HS-5 (cell line): ENCODE measurements at regions not wholly inside any gene's neighbourhood (a gene's known extent, or its start where the extent isn't known, plus 50 kb on each side); places are given as distances from the start of the nearest gene placed in this dataset.
"Not testable (repeated sequence)": the region's sequence is repeated elsewhere in the genome, so short reads cannot be mapped to it uniquely, and the experiment has no call there.

ENCODE experiments used
- DNase-seq: peaks from one replicate; pipeline ENCODE4 v3.0.0-alpha.2; 2012; ENCODE audit warnings: low read depth

DNA sequence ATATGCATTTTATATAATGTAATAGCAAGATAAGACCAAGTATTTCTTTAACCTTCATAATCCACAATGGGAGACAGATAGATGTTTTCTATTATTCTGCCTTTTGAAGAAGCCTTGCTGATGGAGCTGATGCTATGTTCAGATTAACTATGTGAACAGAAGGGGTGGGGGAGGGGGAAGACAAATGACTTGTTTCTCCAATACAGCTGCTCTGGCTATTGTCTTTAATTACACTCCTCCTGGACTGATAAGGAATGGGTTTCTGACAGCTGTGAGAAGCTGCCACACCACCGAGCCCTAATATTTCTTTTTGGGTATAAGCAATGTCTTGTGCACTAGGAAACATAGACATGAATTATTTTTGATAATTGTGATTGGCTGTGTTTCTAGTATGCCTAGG is 62.0 kb downstream of the CAVIN4 start:
- DNase-seq: no peak

DNA sequence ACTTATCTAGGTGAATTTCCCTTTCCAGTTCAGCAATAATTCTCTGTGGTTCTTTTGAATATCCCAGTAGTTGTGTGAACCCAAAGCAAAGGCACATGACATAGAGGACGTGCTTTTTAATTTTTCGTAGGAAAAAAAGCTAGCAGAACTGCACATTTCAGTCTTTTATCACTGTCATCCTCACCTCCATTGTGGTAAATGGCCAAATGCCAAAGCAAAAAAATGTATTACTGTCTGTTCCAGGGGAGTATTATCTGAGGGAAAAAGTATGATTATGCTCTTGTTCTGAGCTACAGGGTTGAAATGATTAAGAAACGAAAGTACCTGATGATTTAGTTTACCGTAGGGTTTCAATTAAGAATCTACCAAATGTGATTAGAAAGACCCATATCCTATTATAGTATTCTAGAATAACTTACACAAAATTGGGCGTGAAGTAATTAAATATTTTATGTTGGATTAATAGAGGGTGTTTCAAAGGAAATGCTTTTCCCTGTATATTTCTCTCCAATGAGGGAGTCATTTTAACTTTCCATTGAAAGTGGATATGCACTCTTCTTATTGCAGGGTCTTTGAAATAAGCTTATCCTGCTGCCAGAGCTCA is 62.7 kb downstream of the CAVIN4 start:
- DNase-seq: no peak

DNA sequence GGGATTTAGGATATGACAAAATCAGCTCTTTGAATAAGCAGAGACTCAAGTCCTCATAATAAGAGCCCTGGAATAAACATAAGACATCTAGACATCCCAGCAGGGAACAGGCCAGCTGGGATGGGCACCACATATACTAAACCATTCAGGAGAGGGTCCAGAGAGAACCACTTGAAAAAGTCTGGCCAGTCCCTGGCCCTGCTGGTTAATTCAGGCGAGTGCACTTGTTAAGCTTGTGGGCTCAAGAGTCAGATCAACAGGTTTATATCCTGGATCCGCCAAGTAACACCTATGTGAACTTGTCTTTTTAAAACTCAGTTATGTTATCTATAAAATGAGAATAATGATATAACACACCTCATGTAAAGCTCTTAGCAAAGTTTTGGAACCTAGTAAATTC is 63.3 kb downstream of the CAVIN4 start:
- DNase-seq: no peak

DNA sequence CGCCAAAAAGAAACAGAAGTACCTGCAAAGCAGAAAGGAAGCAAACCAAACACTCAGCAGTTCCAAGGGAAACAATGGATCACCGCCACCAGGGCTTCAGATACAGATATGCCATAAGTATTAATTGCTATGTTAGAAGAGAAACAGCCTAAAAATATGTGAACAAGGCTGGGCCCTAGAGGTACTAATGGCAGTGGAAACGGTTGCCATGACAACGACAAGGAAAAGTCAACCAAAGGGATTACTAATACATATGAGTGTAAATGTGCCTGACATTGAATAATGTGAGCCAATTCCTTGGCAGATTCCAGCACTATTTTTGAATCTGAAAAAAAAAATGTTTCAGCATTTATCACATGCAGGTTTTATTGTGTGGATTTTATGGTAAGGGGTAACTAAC is 75.0 kb downstream of the CAVIN4 start:
- DNase-seq: no peak

DNA sequence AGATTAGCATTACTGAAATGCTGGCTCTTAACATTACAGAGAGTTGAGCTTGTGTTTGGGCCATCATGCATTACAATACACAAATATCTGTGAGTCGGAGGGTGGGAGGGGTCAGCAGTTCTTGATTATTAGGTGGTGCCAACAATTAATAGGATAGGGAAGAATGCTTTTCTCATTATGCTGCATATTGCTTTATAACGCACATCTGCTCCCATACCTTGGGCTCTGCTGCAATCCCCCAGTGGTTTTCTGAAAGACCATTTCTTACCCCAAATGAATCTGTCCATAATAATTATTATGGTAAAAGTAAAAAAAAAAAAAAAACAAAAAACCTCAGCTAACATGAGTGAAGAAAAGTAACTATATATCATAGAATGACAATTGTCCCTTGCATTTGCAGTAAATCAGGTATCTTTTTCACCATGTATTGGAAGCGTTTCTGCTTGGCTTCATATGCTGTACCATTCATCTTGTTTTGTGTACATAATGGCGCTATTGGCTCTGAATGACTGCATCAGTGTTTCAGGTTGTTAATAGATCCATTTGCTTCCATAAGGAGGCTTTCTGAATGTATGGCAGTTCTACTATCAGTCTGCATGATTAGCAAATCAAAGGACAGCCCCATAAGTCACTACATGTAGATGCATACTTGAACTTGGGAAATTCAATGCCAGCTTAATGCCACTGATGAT is 75.9 kb downstream of the CAVIN4 start:
- DNase-seq: no peak

DNA sequence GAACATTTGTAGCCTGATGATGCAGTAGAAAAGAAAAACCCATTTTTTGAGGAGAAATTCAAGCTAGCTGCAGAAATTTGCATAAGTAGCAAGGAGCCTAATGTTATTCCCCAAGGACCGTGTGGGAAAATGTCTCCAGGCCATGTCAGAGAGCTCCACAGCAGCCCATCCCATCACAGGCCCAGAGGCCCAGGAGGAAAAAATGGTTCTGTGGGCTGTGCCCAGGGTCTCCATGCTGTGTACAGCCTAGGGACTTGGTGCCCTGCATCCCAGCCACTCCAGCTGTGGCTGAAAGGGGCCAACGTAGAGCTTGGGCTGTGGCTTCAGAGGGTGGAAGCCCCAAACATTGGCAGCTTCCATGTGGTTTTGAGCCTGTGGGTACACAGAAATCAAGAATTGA is 79.0 kb downstream of the CAVIN4 start:
- DNase-seq: not testable (repeated sequence)

DNA sequence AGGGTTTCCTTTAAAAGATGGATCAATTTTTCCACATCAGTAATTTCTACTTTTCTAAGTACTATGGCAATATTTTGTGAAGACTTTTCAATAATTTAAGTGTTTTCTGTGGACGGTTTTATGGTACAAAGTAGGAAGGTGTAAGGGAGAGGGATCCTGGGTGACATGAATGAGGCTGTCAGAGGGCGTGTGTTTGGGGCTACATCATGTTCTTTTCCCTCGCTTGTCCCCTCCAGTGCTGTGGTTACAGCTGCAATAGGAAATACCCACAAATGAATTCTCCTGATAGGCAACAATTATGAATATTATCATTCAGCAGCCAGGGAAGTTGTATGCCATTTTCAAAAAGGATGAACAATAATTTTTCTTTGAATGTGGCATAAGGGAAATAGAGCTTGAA is 83.8 kb downstream of the CAVIN4 start:
- DNase-seq: no peak

DNA sequence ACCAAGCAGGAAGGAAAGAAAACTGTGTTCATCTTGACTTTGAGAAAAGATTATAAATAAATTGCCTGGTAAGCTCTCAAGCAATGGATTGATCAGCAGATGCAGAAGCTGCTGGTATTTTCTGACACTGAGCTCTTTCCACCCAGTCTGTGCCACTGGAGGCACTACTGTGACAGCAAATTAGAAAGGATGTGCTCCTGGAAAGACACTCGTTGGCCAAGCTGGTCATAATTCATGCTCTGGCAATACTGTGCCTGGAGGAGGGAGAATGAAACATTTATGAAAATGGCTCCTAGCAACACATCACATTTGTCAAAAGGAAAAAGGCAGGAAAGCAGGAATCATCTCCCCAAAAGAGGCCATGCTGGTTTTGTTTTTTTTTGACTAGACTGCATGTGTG is 84.2 kb downstream of the CAVIN4 start:
- DNase-seq: no peak

DNA sequence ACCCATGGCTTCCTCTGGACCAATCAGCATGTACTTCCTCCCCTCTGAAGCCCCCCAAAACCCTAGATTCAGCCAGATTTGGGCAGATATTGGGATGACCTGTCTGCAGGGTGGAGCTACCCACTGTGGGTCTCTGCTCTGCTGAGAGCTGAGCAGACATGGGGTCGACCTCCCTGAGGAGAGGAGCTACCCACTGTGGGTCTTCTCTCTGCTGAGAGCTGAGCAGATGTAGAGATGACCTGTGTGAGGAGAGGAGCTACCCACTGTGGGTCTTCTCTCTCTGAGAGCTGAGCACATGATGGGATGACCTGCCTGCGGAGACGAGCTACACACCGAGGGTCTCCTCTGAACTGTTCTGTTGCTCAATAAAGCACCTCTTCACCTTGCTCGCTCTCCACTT is 89.6 kb downstream of the CAVIN4 start:
- DNase-seq: no peak

DNA sequence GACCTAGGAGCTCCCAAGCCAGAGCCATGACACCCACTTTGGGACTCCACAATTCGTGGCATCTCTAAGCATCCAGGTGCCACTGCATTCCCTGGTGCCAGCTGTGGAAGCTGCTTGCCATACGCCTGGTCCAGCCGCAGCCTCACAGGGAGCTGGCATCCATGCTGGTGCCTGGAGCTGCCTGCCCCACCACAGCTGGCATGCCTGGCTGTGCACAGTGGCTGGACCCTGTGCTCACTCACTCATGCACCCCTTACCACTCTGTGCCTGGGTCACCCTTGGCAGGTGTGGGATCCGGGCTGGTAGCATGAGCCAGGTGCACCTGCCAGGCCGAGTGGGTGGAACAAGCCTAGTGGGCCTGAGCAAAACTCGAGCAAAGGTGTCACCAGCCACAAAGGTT is 90.1 kb downstream of the CAVIN4 start:
- no peak for DNase-seq

DNA sequence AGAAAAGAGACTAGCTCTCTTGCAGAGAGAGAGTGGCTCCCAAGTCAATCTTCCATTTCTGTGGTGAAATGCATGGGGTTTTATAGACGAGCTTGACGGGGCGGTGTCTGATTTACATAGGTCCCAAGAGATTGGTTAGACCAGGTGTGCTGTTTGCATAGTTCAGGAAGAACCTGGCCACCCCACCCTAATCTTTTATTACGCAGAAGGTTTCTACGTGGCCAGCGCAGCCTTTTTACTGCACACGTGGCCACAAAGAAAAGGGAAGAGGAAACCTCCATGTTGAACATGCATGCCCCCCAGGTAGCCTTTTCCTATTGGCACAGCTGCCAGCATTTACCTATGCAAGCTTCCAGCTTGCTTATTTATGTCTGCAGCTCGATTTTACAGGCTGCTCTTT is 92.1 kb downstream of the CAVIN4 start:
- no peak for DNase-seq

DNA sequence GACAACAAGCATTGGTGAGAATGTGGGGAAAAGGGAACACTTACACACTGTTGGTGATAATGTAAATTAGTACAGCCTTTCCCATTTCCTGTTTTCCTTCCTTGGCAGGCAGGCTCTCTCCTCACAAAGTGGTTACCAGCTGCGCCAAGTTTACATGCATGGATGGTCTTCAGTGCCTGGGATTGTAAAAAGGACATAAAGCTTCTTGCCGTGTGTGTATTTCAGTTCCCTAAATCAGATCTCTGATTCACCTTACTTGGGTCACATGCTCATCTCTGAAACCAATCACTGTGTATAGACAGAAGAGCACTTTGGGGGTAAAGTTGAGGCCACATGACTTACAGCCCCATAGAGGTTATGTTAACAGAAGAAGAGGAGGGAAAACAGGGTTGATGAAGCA is 92.8 kb downstream of the CAVIN4 start:
- no peak for DNase-seq

DNA sequence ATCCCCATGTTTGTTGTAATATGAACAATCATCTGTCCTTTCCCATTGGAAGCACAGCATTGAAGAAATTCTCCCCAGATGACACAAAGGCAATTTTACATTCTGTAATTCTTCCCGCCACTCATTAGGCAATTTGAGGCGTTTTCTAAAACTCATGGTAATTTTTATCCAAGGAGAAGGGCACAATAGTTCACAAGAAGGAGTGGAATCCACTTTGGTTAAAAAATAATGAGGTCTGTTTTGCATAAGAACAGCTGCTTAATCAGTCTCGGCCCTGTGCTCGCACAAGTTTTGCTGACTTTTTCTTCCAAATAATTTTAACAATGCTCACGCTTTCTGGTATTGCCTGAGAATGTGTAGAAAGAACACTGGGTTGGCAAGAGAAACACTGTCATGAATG is 94.0 kb downstream of the CAVIN4 start:
- DNase-seq: no peak

DNA sequence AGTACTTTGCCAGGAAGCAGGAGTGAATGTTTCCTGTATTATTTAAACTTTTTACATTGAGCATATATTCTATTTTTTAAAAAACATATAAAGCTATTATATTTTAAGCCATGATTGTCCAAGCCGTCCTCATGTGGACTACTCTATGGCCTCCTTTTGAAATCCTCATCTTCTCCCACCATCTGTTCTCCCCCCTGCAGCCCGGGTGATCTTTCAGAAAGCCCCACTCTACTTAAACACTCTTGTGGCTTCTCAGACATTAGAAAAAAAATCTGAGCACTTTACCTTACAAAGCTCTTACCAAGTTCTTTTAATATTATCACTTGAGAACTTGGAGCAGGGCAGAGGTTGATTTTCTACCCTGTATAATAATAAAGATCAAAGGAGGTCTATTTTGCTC is 95.4 kb downstream of the CAVIN4 start:
- DNase-seq: no peak

DNA sequence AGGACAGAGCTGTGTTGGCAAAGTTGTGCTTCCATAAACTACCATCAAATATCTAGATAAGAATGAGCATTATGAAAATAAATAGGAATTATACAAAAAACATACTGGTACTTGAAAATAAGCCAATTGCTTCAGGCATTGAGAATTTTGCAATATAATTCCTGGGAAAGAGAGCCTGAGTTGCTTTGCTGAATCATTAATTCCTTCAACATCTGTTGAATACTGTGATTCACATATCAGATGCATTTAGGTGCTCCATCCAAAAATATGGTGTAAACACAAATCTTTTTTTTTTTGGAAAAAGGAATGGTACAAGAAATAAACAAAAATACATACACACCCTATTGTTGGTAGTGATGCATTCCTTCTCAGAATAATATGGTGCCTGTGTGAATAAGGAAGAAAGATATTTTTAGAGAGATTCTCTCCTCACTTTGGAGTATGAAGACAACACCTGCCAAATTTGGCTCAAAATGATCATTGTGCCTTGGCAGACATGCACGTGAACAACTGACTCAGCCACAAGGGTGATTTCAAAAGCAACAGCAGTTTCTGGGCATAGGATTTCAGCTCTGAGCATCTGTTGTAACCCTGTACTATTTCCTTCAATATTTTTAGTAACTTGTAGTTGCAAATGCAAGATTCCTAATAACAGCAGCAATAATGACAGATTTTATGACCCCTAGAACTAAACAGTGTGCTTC is 96.7 kb downstream of the CAVIN4 start:
- no peak for DNase-seq

DNA sequence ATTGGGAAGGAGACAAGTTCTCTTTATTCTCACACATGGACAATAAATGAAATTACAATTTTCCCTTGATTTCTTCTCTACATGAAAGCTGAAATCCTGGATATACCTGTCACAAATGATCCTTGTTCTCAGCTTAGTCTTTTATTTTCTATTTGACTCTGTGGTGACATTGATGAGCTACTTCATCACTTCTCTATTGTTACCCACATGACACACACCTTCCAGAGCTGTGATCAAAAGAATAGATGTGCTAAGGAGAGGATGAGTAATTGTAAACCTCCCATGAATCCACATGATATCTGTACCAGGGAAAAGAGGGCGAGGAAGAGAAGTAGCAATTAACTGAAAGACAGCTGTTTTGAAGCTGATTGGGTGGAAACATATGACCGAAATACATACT is 102.0 kb downstream of the CAVIN4 start:
- no peak for DNase-seq

DNA sequence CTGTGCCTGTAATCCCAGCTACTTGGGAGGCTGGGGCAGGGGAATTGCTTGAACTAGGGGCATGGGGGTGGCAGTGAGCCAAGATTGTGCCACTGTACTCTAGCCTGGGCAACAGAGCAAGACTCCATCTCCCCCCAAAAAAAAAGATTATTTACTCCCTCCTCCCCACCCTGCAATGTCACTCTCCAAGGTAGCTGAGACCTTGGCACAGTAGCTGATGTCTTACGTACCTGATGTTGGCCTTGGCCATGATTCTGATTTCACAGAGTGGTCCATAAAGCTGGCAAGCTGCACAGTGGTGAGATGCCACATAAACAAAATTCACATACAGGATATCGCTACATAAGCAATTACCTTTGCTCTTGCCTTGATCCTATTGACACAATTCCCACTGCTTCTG is 108.5 kb downstream of the CAVIN4 start:
- DNase-seq: no peak

DNA sequence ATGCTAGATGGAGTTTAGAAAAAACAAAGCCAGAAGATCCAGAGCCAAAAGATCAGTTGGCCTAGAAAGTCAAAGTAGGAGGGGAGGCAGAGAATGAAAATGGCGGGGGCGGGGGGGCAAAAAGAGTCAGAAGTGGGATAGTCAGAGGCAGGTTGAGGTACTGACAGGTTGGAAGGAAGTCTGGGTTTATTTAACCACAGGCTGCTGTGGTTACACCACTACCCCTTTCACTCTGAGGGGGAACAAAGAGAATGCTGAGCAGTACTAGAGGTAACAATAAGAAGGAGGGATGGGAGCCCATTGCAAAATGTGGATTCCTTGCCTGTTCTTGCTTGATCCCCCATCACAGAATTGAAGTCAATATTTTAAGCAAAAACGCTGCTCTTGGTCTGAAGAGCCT is 111.8 kb downstream of the CAVIN4 start:
- DNase-seq: no peak

DNA sequence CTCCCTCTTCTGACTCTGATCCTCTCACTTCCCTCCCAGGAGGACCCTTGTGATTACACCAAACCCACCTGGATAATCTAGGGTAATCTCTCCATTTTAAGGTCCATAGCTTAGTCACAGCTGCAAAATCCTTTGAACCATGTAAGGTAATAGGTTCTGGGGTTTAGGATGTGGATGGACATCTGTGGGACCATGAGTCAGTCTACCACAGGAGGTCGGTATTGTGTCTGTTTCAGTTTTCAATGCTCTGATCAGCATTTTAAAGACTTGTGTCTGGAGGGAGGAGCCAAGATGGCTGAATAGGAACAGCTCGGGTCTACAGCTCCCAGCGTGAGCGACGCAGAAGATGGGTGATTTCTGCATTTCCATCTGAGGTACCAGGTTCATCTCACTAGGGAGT is 112.6 kb downstream of the CAVIN4 start:
- no peak for DNase-seq

DNA sequence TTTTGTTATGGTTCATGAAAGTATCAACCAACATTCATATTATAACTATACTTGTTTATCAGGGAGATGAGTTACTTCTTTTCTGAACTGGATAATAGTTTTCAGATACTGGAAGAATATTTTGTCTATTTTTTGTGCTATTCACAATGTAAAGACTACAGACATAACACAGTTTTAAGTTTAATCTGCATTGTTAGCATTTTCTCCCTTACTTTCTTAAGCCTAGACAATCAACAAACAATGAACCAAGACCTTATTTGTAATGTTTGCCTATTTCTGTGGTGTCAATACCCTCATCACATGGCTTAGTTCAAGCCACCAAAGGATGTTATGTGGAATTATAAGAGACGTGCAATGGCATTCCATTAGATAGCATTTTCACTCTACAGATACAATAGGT is 119.5 kb downstream of the CAVIN4 start:
- no peak for DNase-seq

DNA sequence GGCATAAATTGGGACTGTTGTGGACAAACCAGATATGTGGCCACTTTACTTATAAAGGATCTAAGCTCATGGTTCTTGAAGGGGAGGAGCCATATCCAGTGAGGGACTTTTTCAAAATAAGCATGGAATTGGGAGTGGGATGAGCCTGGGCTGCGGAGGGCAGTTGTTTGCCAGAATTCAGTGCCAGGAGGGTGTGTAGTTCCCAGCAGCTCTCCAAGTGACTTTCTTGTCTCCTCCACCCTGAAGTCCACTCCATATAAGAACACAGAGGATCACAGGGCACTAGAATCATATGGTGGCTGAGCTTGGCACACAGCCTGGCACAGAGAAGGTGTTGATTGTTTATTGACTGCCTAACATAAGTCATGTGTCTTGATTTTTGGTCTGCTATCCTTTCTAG is 121.1 kb downstream of the CAVIN4 start:
- DNase-seq: no peak

DNA sequence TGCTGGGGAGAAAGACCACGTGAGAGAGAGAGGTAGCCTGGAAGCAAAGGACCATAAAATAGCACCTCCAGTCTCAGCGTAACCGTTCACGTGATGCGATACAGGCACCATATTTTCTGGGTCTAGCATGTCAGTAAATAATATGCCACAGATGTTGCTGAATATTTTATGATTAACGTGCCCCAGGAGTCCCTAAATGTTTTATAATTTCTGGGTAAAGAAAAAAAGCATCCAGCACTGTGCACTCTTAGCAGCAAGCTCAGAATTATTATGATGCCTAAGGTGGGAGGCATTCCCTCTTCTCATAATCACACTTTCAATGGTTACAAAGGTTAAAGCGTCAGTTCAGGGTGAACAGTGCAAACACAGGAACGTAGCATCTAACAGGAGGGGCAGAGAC is 121.8 kb downstream of the CAVIN4 start:
- DNase-seq: no peak

DNA sequence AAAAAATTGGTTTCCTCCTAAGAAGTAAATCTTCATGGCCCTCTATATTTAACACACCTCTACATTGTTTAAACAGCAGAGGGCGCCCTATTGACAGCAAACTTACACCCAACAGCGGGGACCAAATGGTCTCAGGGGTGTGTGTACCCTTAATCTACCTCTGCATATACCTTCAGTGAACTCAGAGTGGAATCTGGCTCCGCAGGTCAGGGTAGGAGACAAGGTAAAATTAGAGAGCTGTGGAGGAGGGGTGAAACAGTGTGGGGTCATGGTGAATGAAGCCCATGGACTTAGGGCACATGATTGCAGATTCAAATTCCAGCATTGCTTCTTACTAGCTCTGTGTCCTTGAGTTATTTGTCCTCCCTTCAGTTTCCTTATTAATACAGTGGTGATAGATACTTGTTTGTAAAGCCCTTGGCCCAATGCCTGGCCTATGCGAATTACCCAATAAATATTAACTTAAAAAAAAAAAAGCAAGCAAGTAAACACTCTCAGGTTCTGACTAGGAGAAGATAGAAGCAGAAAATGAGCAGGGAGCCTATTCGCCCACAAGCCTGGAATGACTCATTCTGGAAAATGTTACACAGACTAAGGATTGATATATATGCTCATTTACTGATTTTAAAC is 122.9 kb downstream of the CAVIN4 start:
- DNase-seq: no peak
